H1 (cell line): ENCODE measurements at regions not wholly inside any gene's neighbourhood (a gene's known extent, or its start where the extent isn't known, plus 50 kb on each side); places are given as distances from the start of the nearest gene placed in this dataset.

Experiments
- CTCF ChIA-PET: fragments of 300-600 bp; sonication (Branson Sonifier 250); formaldehyde crosslinking; loops from one replicate; lab custom pipeline; 2021; ENCODE audit not compliant: partially characterized antibody; lab: Charles Lee
- POLR2A ChIA-PET: fragments of 300-600 bp; sonication (Branson Sonifier 250); formaldehyde crosslinking; loops from one replicate; lab custom pipeline; 2021; ENCODE audit warnings: inconsistent platforms; ENCODE audit not compliant: partially characterized antibody; lab: Charles Lee
- DNase-seq, 2 experiments: peaks; one replicate each; pipeline versions ENCODE4 v3.0.0 to v3.0.0-alpha.2; 2010 to 2022; ENCODE audit warnings: low spot score in 2 of 2, low read depth in 1 of 2, mixed read lengths in 1 of 2
- FAIRE-seq: peaks from 2 replicates; lab custom pipeline; 2011; peaks lifted over from hg19 to GRCh38; lab: Jason Lieb, UNC
- H2AFZ ChIP-seq: 2 replicates; pipeline ENCODE4 v1.8.1; 2012; ENCODE audit warnings: low read length, inconsistent platforms
- H2AK5ac ChIP-seq: 2 replicates; pipeline ENCODE4 v1.6.1; 2013; ENCODE audit warnings: low read depth, low read length
- H2BK120ac ChIP-seq: replicated peaks from 2 replicates; pipeline ENCODE3; 2013; ENCODE audit warnings: low read depth, low read length, inconsistent platforms
- H2BK12ac ChIP-seq: 2 replicates; pipeline ENCODE4 v1.6.1; 2013; ENCODE audit warnings: low read depth, low read length
- H2BK15ac ChIP-seq: 2 replicates; pipeline ENCODE4 v1.6.1; 2013; ENCODE audit warnings: low read length
- H2BK20ac ChIP-seq: 2 replicates; pipeline ENCODE4 v1.6.1; 2013; ENCODE audit warnings: low read length
- H2BK5ac ChIP-seq: 2 replicates; pipeline ENCODE4 v1.6.1; 2013; ENCODE audit warnings: low read depth, low read length
- H3K14ac ChIP-seq: 2 replicates; pipeline ENCODE4 v1.6.1; 2013; ENCODE audit warnings: inconsistent platforms; ENCODE audit not compliant: insufficient read length
- H3K18ac ChIP-seq: 2 replicates; pipeline ENCODE4 v1.6.1; 2013; ENCODE audit warnings: low read length; ENCODE audit errors: extremely low read depth
- H3K23ac ChIP-seq: 2 replicates; pipeline ENCODE4 v1.6.1; 2013; ENCODE audit warnings: inconsistent platforms; ENCODE audit not compliant: insufficient read length
- H3K23me2 ChIP-seq: 2 replicates; pipeline ENCODE4 v1.6.1; 2013; ENCODE audit warnings: low read depth, low read length
- H3K27ac ChIP-seq: 2 replicates; pipeline ENCODE4 v1.6.1; 2011; ENCODE audit warnings: low read depth, low read length, inconsistent platforms
- H3K27me3 ChIP-seq, 4 experiments: replicated peaks in 1 of 4; 1 replicate in 1 of 4; 2 replicates in 3 of 4; pipeline versions ENCODE4 v1.6.1 to v1.8.1; 2011 to 2013; ENCODE audit warnings: low read length in 3 of 4, mild to moderate bottlenecking in 3 of 4, inconsistent platforms in 2 of 4, mixed read lengths in 2 of 4, moderate library complexity in 1 of 4; ENCODE audit not compliant: control insufficient read depth in 3 of 4, insufficient read depth in 3 of 4; ENCODE audit errors: extremely low read depth in 1 of 4
- H3K36me3 ChIP-seq, 4 experiments: 2 replicates each; pipeline versions ENCODE4 v1.6.1 to v1.8.1; 2011 to 2013; ENCODE audit warnings: mild to moderate bottlenecking in 4 of 4, low read length in 3 of 4, moderate library complexity in 2 of 4, control low read depth in 1 of 4, inconsistent platforms in 1 of 4; ENCODE audit not compliant: insufficient read depth in 4 of 4, control insufficient read depth in 2 of 4
- H3K4ac ChIP-seq: replicated peaks from 2 replicates; pipeline ENCODE3; 2013; ENCODE audit warnings: low read length, low read depth, mixed read lengths, inconsistent platforms; ENCODE audit not compliant: insufficient read length
- H3K4me1 ChIP-seq, 4 experiments: replicated peaks in 1 of 4; 1 replicate in 1 of 4; 2 replicates in 3 of 4; pipeline versions ENCODE4 v1.6.1 to v1.8.1; 2011 to 2013; ENCODE audit warnings: low read length in 3 of 4, inconsistent platforms in 2 of 4, mixed read lengths in 1 of 4; ENCODE audit not compliant: insufficient read depth in 4 of 4, control insufficient read depth in 3 of 4
- H3K4me2 ChIP-seq, 2 experiments: 2 replicates each; pipeline versions ENCODE4 v1.6.1 to v1.8.1; 2011 to 2013; ENCODE audit warnings: low read depth in 2 of 2, low read length in 2 of 2, control low read depth in 1 of 2, inconsistent platforms in 1 of 2, mild to moderate bottlenecking in 1 of 2; ENCODE audit not compliant: insufficient read depth in 1 of 2
- H3K4me3 ChIP-seq, 4 experiments: fragments of 200-600, 300-600 bp in 1 of 4; sonication (generic), shearing (Covaris generic), sonication (Bioruptor Twin) in 1 of 4; 2 replicates each; pipeline versions ENCODE4 v1.5.1 to v1.8.1; 2011 to 2016; ENCODE audit warnings: low read length in 4 of 4, low read depth in 3 of 4, control low read depth in 2 of 4, inconsistent platforms in 2 of 4, mild to moderate bottlenecking in 2 of 4, mixed read lengths in 1 of 4, moderate library complexity in 1 of 4; ENCODE audit not compliant: insufficient read depth in 2 of 4; ENCODE audit errors: extremely low read depth in 1 of 4
- H3K56ac ChIP-seq: replicated peaks from 2 replicates; pipeline ENCODE3; 2013; ENCODE audit warnings: low read depth, mild to moderate bottlenecking, mixed read lengths, low read length, inconsistent platforms; ENCODE audit not compliant: insufficient read length
- H3K79me1 ChIP-seq: 2 replicates; pipeline ENCODE4 v1.6.1; 2013; ENCODE audit warnings: low read depth, low read length, control low read depth
- H3K79me2 ChIP-seq, 2 experiments: 2 replicates each; pipeline versions ENCODE4 v1.6.1 to v1.8.1; 2012 to 2013; ENCODE audit warnings: low read length in 2 of 2, mild to moderate bottlenecking in 2 of 2, inconsistent platforms in 1 of 2; ENCODE audit not compliant: insufficient read depth in 2 of 2, control insufficient read depth in 1 of 2
- H3K9ac ChIP-seq, 4 experiments: replicated peaks in 1 of 4; 1 replicate in 1 of 4; 2 replicates in 3 of 4; pipeline versions ENCODE4 v1.6.1 to v1.8.1; 2011 to 2013; ENCODE audit warnings: low read depth in 3 of 4, low read length in 3 of 4, control low read depth in 2 of 4, mild to moderate bottlenecking in 2 of 4, moderate library complexity in 2 of 4, inconsistent platforms in 1 of 4; ENCODE audit errors: extremely low read depth in 1 of 4
- H3K9me3 ChIP-seq, 2 experiments: 2 replicates each; pipeline versions ENCODE4 v1.6.1 to v1.8.1; 2012 to 2013; ENCODE audit warnings: mild to moderate bottlenecking in 2 of 2, moderate library complexity in 2 of 2, control low read depth in 1 of 2, inconsistent platforms in 1 of 2, low read depth in 1 of 2, low read length in 1 of 2, mixed read lengths in 1 of 2; ENCODE audit not compliant: insufficient read depth in 2 of 2
- H4K20me1 ChIP-seq, 2 experiments: replicated peaks in 1 of 2; 2 replicates each; pipeline versions ENCODE3 to v1.8.1; 2011 to 2013; ENCODE audit warnings: inconsistent platforms in 2 of 2, low read length in 2 of 2, mild to moderate bottlenecking in 1 of 2; ENCODE audit not compliant: insufficient read depth in 2 of 2, control insufficient read depth in 1 of 2
- H4K5ac ChIP-seq: 2 replicates; pipeline ENCODE4 v1.6.1; 2013; ENCODE audit warnings: low read length, low read depth, mixed read lengths, inconsistent platforms; ENCODE audit not compliant: insufficient read length
- H4K8ac ChIP-seq: 2 replicates; pipeline ENCODE4 v1.8.0; 2013; ENCODE audit warnings: mild to moderate bottlenecking, moderate library complexity, low read length, inconsistent platforms; ENCODE audit not compliant: insufficient read depth; ENCODE audit errors: extremely low read depth
- H4K91ac ChIP-seq: replicated peaks from 2 replicates; pipeline ENCODE3; 2013; ENCODE audit warnings: low read length, mixed read lengths, inconsistent platforms; ENCODE audit not compliant: insufficient read length
- ASH2L ChIP-seq: fragments of 200-600, 300-600 bp; sonication (generic); IDR thresholded peaks from one replicate; pipeline ENCODE4 v1.7.1; 2017; ENCODE audit warnings: low read length
- BRCA1 ChIP-seq: IDR thresholded peaks from 2 replicates; pipeline ENCODE4 v1.6.1; 2012; ENCODE audit warnings: low read depth, low read length, improper control_type of control experiment
- SRF ChIP-seq: IDR thresholded peaks from 2 replicates; pipeline ENCODE4 v1.6.1; 2011; ENCODE audit warnings: mild to moderate bottlenecking, low read depth, low read length, moderate library complexity
- WGBS, 2 experiments: shearing (Covaris generic) in 1 of 2; methylation state at CpG; one replicate each; pipeline versions ENCODE4 v1.1.6 to v1.1.7; 2013 to 2015; ENCODE audit warnings: low lambda C conversion rate in 2 of 2, mixed read lengths in 2 of 2, inconsistent platforms in 1 of 2, low coverage in 1 of 2, missing lambda C conversion rate in 1 of 2; ENCODE audit not compliant: insufficient replicate concordance in 2 of 2, insufficient coverage in 1 of 2, insufficient read length in 1 of 2; ENCODE audit errors: extremely low coverage in 1 of 2, missing lambda C conversion rate in 1 of 2; 5-methylcytosine and 5-hydroxymethylcytosine counted together

- Histone ChIP-seq H3K14ac (no peak overlapping the region), H3K4me1 (no peaks in the 10 kb centered on the region), H3K79me1 (no peaks in the 10 kb centered on the region), H2BK120ac (no peak overlapping the region), H3K4me2 (no peak overlapping the region), H3K56ac (no peak overlapping the region), H3K79me2 (no peaks in the 10 kb centered on the region), H3K9me3 (no peaks in the 10 kb centered on the region), H2AK5ac (no peak overlapping the region), H2BK20ac (no peak overlapping the region), H2BK12ac (no peak overlapping the region), H3K4me3 (no peak overlapping the region), H4K5ac (no peak overlapping the region), H3K9ac (no peak overlapping the region), H4K91ac (no peak overlapping the region), H4K20me1 (no peaks in the 10 kb centered on the region), H3K27me3 (no peaks in the 10 kb centered on the region; a peak in 1 of 7 replicates), H4K8ac (no peak overlapping the region), H3K36me3 (no peaks in the 10 kb centered on the region), H3K4ac (no peak overlapping the region), H3K23ac (no peak overlapping the region), H3K23me2 (no peaks in the 10 kb centered on the region), H2BK5ac (no peak overlapping the region), H3K27ac (no peak overlapping the region), H2AFZ (no peak overlapping the region), H3K18ac (no peak overlapping the region), H2BK15ac (no peak overlapping the region)
- DNase-seq = no peak
- FAIRE-seq = no peak
- POLR2A ChIA-PET = no interaction called here
- WGBS, 2 experiments = 90% methylated on average over 4 of the region's 4 CpGs; no CpG with 5 or more reads in 1 of the 2 experiments
- CTCF ChIA-PET = no interaction called here
- TF ChIP-seq BRCA1 (no peak), ASH2L (no peak), SRF (no peak)
These were observed 620.1 kb upstream of the KIRREL3 start for GRCh38 chr11:127620671-127621070.
